GM23248 (cell line): ENCODE measurements at regions not wholly inside any gene's neighbourhood (a gene's known extent, or its start where the extent isn't known, plus 50 kb on each side); places are given as distances from the start of the nearest gene placed in this dataset.

Source experiments
- DNase-seq: peaks from one replicate; pipeline ENCODE4 v3.0.0-alpha.2; 2015
- H2AFZ ChIP-seq: fragments of 200-600 bp; sonication (generic); 2 replicates; pipeline ENCODE4 v1.6.1; 2016; ENCODE audit warnings: antibody characterized with exemption
- H3F3A ChIP-seq: fragments of 200-600 bp; sonication (generic); 2 replicates; pipeline ENCODE4 v1.6.1; 2016; ENCODE audit warnings: mild to moderate bottlenecking, antibody characterized with exemption, mixed run types; ENCODE audit not compliant: insufficient read depth
- H3K27ac ChIP-seq: fragments of 200-600 bp; sonication (generic); 2 replicates; pipeline ENCODE4 v1.5.1; 2016; ENCODE audit warnings: mild to moderate bottlenecking
- H3K27me3 ChIP-seq: fragments of 200-600 bp; sonication (generic); replicated peaks from 2 replicates; pipeline ENCODE4 v1.6.1; 2016; ENCODE audit warnings: mild to moderate bottlenecking; ENCODE audit not compliant: insufficient read depth
- H3K36me3 ChIP-seq: fragments of 200-600 bp; sonication (generic); 2 replicates; pipeline ENCODE4 v1.6.1; 2016; ENCODE audit warnings: low read depth, mild to moderate bottlenecking
- H3K4me1 ChIP-seq: fragments of 200-600 bp; sonication (generic); 2 replicates; pipeline ENCODE4 v1.6.1; 2016; ENCODE audit warnings: mild to moderate bottlenecking; ENCODE audit not compliant: insufficient read depth
- H3K4me2 ChIP-seq: fragments of 200-600 bp; sonication (generic); one replicate; pipeline ENCODE4 v1.6.1; 2016; ENCODE audit warnings: mild to moderate bottlenecking; ENCODE audit not compliant: unreplicated experiment
- H3K4me3 ChIP-seq: fragments of 200-600 bp; sonication (generic); 2 replicates; pipeline ENCODE4 v1.5.1; 2016; ENCODE audit warnings: mild to moderate bottlenecking
- H3K79me2 ChIP-seq: fragments of 200-600 bp; sonication (generic); 2 replicates; pipeline ENCODE4 v1.6.1; 2016; ENCODE audit warnings: mild to moderate bottlenecking; ENCODE audit not compliant: insufficient read depth
- H3K9ac ChIP-seq: fragments of 200-600 bp; sonication (generic); 2 replicates; pipeline ENCODE4 v1.6.1; 2016; ENCODE audit warnings: mild to moderate bottlenecking
- H3K9me2 ChIP-seq: fragments of 200-600 bp; sonication (generic); 2 replicates; pipeline ENCODE4 v1.6.1; 2016; ENCODE audit warnings: mixed run types, mild to moderate bottlenecking, moderate library complexity; ENCODE audit not compliant: insufficient read depth
- H3K9me3 ChIP-seq: fragments of 200-600 bp; sonication (generic); one replicate; pipeline ENCODE4 v1.6.1; 2017; ENCODE audit warnings: low read depth
- H4K20me1 ChIP-seq: fragments of 200-600 bp; sonication (generic); 2 replicates; pipeline ENCODE4 v1.6.0; 2016; ENCODE audit not compliant: insufficient read depth
- EZH2 ChIP-seq: fragments of 200-600 bp; sonication (generic); IDR thresholded peaks from 2 replicates; pipeline ENCODE4 v1.6.1; 2018; ENCODE audit warnings: antibody characterized with exemption, mild to moderate bottlenecking; ENCODE audit not compliant: insufficient read depth, poor library complexity, severe bottlenecking
- EZH2phosphoT487 ChIP-seq: fragments of 200-600 bp; sonication (generic); IDR thresholded peaks from 2 replicates; pipeline ENCODE4 v1.6.1; 2018; ENCODE audit warnings: antibody characterized with exemption, moderate library complexity, mild to moderate bottlenecking, low read depth; ENCODE audit not compliant: insufficient read depth
- WGBS, 2 experiments: methylation state at CpG; one replicate each; pipeline ENCODE4 v1.1.6; 2015 to 2017; ENCODE audit warnings: low lambda C conversion rate in 2 of 2, low coverage in 1 of 2; ENCODE audit errors: missing lambda C conversion rate in 2 of 2; 5-methylcytosine and 5-hydroxymethylcytosine counted together
- in situ Hi-C: fragments of 300-500 bp; cut with MboI; formaldehyde crosslinking; loops from 2 replicates; pipeline ENCODE4 v1.15.0; 2020

- peak; percentile 25 for DNase-seq
- Histone ChIP-seq H3K79me2 (no peaks in the 10 kb centered on the region), H3K27me3 (no peaks in the 10 kb centered on the region)
These were observed 246.3 kb upstream of the SEMA6D start for GRCh38 chr15:47470983-47471382.

DNA sequence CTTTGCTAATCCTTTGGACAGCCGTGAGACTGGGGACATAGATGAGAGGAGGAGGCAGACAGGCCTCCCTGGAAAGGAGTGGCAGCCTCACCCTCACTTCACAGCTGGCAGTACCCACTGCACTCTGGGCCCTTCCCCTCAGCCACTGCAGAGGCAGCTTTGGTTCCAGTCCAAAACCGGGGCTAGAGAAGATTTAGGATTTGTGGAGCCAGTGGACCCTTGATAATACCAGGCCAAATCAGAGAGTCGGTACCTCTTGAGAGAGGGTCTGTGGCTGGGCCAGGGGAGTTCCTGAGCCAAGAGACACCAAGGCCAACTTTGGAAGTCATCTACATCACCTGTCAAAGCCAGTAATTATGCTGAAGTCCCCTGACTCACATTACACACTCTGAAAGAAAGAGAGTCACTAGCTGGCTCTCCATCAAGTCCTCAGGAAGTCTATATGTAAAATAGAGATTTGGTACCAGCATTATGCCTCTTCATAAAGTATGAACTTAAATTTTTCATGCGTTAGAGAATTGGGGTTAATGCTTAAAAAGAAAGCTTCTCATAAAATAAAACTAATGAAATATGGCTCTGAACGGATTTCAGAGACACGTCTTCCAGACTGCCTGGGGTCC lies 244.1 kb upstream of the SEMA6D start:
- H3K4me3 ChIP-seq, result no peak overlapping the region
- no peaks in the 10 kb centered on the region for H3K79me2 ChIP-seq
- no peaks in the 10 kb centered on the region for H3F3A ChIP-seq
- 42 to 46% methylated on average over 6 of the region's 6 CpGs for WGBS, 2 experiments
- no peak overlapping the region for H3K27ac ChIP-seq
- TF ChIP-seq EZH2phosphoT487, result no peak
- no peak for TF ChIP-seq EZH2
- no peaks in the 10 kb centered on the region for H3K36me3 ChIP-seq
- H3K9me3 ChIP-seq, result no peaks in the 10 kb centered on the region
- no peak overlapping the region for H2AFZ ChIP-seq
- no peaks in the 10 kb centered on the region for H3K9me2 ChIP-seq
- H3K4me1 ChIP-seq, result no peaks in the 10 kb centered on the region
- no peaks in the 10 kb centered on the region for H3K27me3 ChIP-seq
- DNase-seq, result no peak
- no peaks in the 10 kb centered on the region for H4K20me1 ChIP-seq
- in situ Hi-C loops, result no loop called here
- H3K9ac ChIP-seq, result no peak overlapping the region
- no peak overlapping the region for H3K4me2 ChIP-seq

More at GRCh38 chr15:47470983-47471382, 246.3 kb upstream of the SEMA6D start:
- 54 to 72% methylated on average over 4 of the region's 4 CpGs for WGBS, 2 experiments
- H3K36me3 ChIP-seq, result no peaks in the 10 kb centered on the region
- in situ Hi-C loops, result no loop called here
- H3K4me1 ChIP-seq, result no peaks in the 10 kb centered on the region
- no peak overlapping the region for H2AFZ ChIP-seq
- H3K4me3 ChIP-seq, result no peak overlapping the region
- TF ChIP-seq EZH2phosphoT487 (no peak), EZH2 (no peak)
- H3K9me3 ChIP-seq, result no peaks in the 10 kb centered on the region
- H3K9me2 ChIP-seq, result no peaks in the 10 kb centered on the region
- H4K20me1 ChIP-seq, result no peaks in the 10 kb centered on the region
- H3K27ac ChIP-seq, result no peak overlapping the region
- no peaks in the 10 kb centered on the region for H3F3A ChIP-seq
- no peak overlapping the region for H3K9ac ChIP-seq
- H3K4me2 ChIP-seq, result no peak overlapping the region

DNA sequence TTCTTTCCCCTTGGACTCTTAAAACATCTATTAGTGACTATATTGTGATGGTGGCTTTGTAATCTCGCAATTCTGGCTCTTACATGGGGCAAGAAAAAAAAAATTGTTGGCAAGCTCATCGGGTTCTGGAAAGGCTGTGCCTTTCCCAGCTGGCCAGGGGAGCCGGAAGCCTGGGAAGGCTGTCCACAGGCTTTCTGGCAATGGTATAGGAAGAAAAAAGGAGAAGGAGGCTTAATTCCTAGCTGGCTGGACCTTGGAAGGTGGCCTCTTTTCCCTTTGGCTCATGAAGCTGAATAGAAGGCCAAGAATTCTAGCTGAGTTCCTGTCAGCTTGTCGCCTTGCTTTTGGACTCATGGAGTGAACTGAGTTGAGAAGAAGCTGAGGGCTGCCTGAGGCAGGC lies 243.5 kb upstream of the SEMA6D start:
- in situ Hi-C loops, result no loop called here
- no peaks in the 10 kb centered on the region for H3K27me3 ChIP-seq
- no peaks in the 10 kb centered on the region for H4K20me1 ChIP-seq
- H3K4me2 ChIP-seq, result no peak overlapping the region
- peak; percentile 7 for DNase-seq
- no peaks in the 10 kb centered on the region for H3K36me3 ChIP-seq
- no peak overlapping the region for H3K9ac ChIP-seq
- H3K4me3 ChIP-seq, result no peak overlapping the region
- WGBS, 2 experiments, result 21 to 26% methylated on average over 4 of the region's 4 CpGs
- no peaks in the 10 kb centered on the region for H3K4me1 ChIP-seq
- no peaks in the 10 kb centered on the region for H3K9me3 ChIP-seq
- no peaks in the 10 kb centered on the region for H3F3A ChIP-seq
- no peaks in the 10 kb centered on the region for H3K9me2 ChIP-seq
- H2AFZ ChIP-seq, result no peak overlapping the region
- no peak overlapping the region for H3K27ac ChIP-seq
- no peaks in the 10 kb centered on the region for H3K79me2 ChIP-seq
- no peak for TF ChIP-seq EZH2
- TF ChIP-seq EZH2phosphoT487, result no peak

DNA sequence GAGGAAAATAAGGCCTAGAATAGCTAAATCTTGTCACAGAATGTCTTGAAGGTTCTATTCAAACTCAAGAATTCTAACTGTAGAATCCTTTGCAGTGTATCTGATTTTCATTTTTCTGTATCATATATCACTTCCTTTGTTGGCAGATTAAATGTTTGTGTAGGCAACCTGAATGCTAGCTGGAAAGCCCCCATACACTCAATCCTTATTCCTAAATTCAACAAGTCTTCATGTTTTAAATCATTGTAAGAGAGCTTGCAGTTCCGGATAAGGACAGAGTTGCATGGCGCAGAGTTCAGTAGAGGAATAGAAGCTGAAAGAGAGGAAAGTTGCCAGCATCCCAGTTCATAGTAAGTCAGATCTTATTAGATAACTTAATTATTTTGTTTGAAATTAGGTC lies 242.0 kb upstream of the SEMA6D start:
- Histone ChIP-seq H3K4me1 (no peaks in the 10 kb centered on the region), H3K27ac (no peak overlapping the region), H3K4me3 (no peak overlapping the region), H3K27me3 (no peaks in the 10 kb centered on the region), H3K36me3 (no peaks in the 10 kb centered on the region), H3K9ac (no peak overlapping the region), H4K20me1 (no peaks in the 10 kb centered on the region), H2AFZ (no peak overlapping the region), H3K9me2 (no peaks in the 10 kb centered on the region), H3F3A (no peaks in the 10 kb centered on the region), H3K9me3 (no peaks in the 10 kb centered on the region), H3K4me2 (no peak overlapping the region), H3K79me2 (no peaks in the 10 kb centered on the region)
- in situ Hi-C loops, result no loop called here
- no peak for TF ChIP-seq EZH2
- TF ChIP-seq EZH2phosphoT487, result no peak
- no peak for DNase-seq
- WGBS, 2 experiments, result 96 to 98% methylated on average over 2 of the region's 2 CpGs

GRCh38 chr15:47477341-47477740 lies 240.0 kb upstream of the SEMA6D start:
- Histone ChIP-seq H3K4me3 (no peak overlapping the region), H3K9me2 (no peaks in the 10 kb centered on the region), H3K9ac (no peak overlapping the region), H3K79me2 (no peaks in the 10 kb centered on the region), H3K27ac (no peak overlapping the region), H4K20me1 (no peaks in the 10 kb centered on the region), H3K4me2 (no peak overlapping the region), H3K27me3 (no peaks in the 10 kb centered on the region), H3F3A (no peaks in the 10 kb centered on the region), H3K36me3 (no peaks in the 10 kb centered on the region), H3K9me3 (no peaks in the 10 kb centered on the region), H3K4me1 (no peaks in the 10 kb centered on the region), H2AFZ (no peak overlapping the region)
- in situ Hi-C loops, result no loop called here
- DNase-seq, result peak; percentile 8
- TF ChIP-seq EZH2phosphoT487 (no peak), EZH2 (no peak)
